Neural crest cell (in vitro differentiated cells): ENCODE measurements at regions not wholly inside any gene's neighbourhood (a gene's known extent, or its start where the extent isn't known, plus 50 kb on each side); places are given as distances from the start of the nearest gene placed in this dataset.

Source experiments
- DNase-seq: peaks from one replicate; pipeline ENCODE4 v3.0.0; 2021; ENCODE audit warnings: low read depth, mixed read lengths, low spot score
- H3K27ac Mint-ChIP-seq: one replicate; pipeline ENCODE4 v1.8.0; 2021; ENCODE audit warnings: mild to moderate bottlenecking, mixed read lengths; ENCODE audit not compliant: unreplicated experiment
- H3K27me3 Mint-ChIP-seq: 2 replicates; pipeline ENCODE4 v1.8.0; 2021; ENCODE audit warnings: low read depth, mild to moderate bottlenecking, mixed read lengths
- H3K36me3 Mint-ChIP-seq: 2 replicates; pipeline ENCODE4 v1.8.0; 2021; ENCODE audit warnings: low read depth, mild to moderate bottlenecking, mixed read lengths
- H3K4me1 Mint-ChIP-seq: 2 replicates; pipeline ENCODE4 v1.8.0; 2021; ENCODE audit warnings: mixed read lengths
- H3K4me3 Mint-ChIP-seq: one replicate; pipeline ENCODE4 v1.8.0; 2021; ENCODE audit warnings: mild to moderate bottlenecking, mixed read lengths
- H3K9me3 Mint-ChIP-seq: 2 replicates; pipeline ENCODE4 v1.8.0; 2021; ENCODE audit warnings: mixed read lengths
- CTCF ChIP-seq: fragments of 200-600 bp; sonication (generic); conservative IDR thresholded peaks from 2 replicates; pipeline ENCODE4 v1.5.0; 2021; ENCODE audit warnings: antibody characterized with exemption, mild to moderate bottlenecking

GRCh38 chr2:238731961-238732360, 115.9 kb upstream of the TWIST2 start:
- H3K27me3 Mint-ChIP-seq, result no peaks in the 10 kb centered on the region
- H3K4me3 Mint-ChIP-seq, result no peak overlapping the region
- no peak for TF ChIP-seq CTCF
- H3K9me3 Mint-ChIP-seq, result no peaks in the 10 kb centered on the region
- H3K4me1 Mint-ChIP-seq, result peaks cover 11% of the 10 kb centered on the region
- no peaks in the 10 kb centered on the region for H3K36me3 Mint-ChIP-seq
- no peak for DNase-seq
- H3K27ac Mint-ChIP-seq, result no peak overlapping the region

- no peak for DNase-seq
- Mint-ChIP-seq H3K27me3 (no peaks in the 10 kb centered on the region), H3K4me1 (no peaks in the 10 kb centered on the region)
Measured at GRCh38 chr2:238738917-238739316, 109.0 kb upstream of the TWIST2 start.

GRCh38 chr2:238739668-238740067, 108.2 kb upstream of the TWIST2 start:
- no peak overlapping the region for H3K27ac Mint-ChIP-seq
- no peaks in the 10 kb centered on the region for H3K4me1 Mint-ChIP-seq
- peaks cover 4% of the 10 kb centered on the region for H3K36me3 Mint-ChIP-seq
- no peak for DNase-seq
- no peak for TF ChIP-seq CTCF
- no peak overlapping the region for H3K4me3 Mint-ChIP-seq
- peaks cover 8% of the 10 kb centered on the region for H3K9me3 Mint-ChIP-seq
- no peaks in the 10 kb centered on the region for H3K27me3 Mint-ChIP-seq

More at GRCh38 chr2:238738917-238739316, 109.0 kb upstream of the TWIST2 start:
- Mint-ChIP-seq H3K9me3 (peaks cover 8% of the 10 kb centered on the region), H3K27ac (no peak overlapping the region), H3K36me3 (peaks cover 4% of the 10 kb centered on the region), H3K4me3 (no peak overlapping the region)
- TF ChIP-seq CTCF, result no peak

DNA sequence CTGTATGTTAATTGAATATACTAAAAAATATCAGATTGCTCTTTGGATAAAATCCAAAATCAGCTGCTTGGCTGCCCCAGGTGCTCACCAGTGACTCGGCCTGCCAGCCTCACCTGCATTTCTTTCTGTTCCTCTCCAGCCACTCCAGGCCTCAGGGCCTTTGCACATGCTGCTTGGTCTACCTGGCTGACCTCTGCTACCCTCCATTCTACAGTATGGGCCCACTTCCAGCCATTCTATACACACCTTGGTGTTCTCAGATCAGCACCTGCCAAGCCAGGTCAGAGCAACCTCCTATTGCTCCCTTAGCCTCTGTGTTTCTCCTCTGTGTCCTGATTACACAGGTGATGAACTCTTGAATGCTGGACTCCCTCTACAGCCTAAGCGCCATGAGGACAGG, 106.6 kb upstream of the TWIST2 start:
- no peak for DNase-seq
- Mint-ChIP-seq H3K9me3 (peaks cover 8% of the 10 kb centered on the region), H3K4me1 (no peaks in the 10 kb centered on the region), H3K36me3 (peaks cover 4% of the 10 kb centered on the region), H3K27ac (no peak overlapping the region), H3K27me3 (no peaks in the 10 kb centered on the region), H3K4me3 (no peak overlapping the region)
- TF ChIP-seq CTCF, result no peak

DNA sequence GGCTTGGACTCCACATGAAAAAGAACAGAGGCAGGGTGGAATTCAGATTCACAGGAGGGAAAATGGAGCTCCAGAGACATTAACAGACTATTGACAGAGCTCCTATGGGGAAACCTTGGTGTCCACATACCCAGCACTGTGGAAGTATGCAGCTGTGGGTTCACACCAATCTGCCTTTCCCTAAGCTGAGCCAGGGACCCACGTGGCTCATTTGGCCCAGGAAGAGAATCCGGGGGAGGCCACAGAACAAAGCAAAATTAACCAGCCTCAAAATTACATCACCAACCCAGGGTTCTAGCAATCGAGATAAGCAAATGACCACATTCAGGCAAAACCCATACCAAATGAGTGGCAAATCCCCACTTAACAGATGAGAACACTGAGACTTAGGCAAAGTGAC, 105.8 kb upstream of the TWIST2 start:
- Mint-ChIP-seq H3K27ac (no peak overlapping the region), H3K4me1 (no peaks in the 10 kb centered on the region), H3K27me3 (no peaks in the 10 kb centered on the region), H3K4me3 (no peak overlapping the region), H3K9me3 (peaks cover 7% of the 10 kb centered on the region), H3K36me3 (peaks cover 4% of the 10 kb centered on the region)
- TF ChIP-seq CTCF, result no peak
- DNase-seq, result no peak

DNA sequence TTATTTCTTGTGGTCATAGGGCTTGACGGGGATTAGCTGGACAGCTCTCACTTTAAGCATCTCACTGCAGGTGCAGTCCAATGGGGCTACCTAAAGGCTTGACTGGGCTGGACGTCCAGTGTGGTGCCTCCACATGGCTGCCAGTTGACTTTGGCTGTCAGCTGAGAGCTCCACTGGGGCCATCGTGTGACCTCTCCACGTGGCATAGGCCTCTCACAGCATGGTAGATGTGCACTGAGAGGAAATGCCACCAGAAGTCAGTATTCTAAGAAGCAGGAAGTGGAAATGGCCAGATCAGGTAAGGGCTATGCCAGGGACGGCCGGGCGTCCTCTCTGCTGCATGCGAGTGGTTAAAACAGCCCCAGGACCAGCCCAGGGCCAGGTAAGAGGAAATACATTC, 105.2 kb upstream of the TWIST2 start:
- no peaks in the 10 kb centered on the region for H3K27me3 Mint-ChIP-seq
- DNase-seq, result no peak
- no peaks in the 10 kb centered on the region for H3K4me1 Mint-ChIP-seq

More for the DNA sequence above, 105.2 kb upstream of the TWIST2 start:
- H3K36me3 Mint-ChIP-seq, result peaks cover 1% of the 10 kb centered on the region
- no peak overlapping the region for H3K27ac Mint-ChIP-seq
- no peak for TF ChIP-seq CTCF
- H3K4me3 Mint-ChIP-seq, result no peak overlapping the region
- H3K9me3 Mint-ChIP-seq, result peaks cover 1% of the 10 kb centered on the region
